LNCaP clone FGC (cell line): ENCODE measurements at regions not wholly inside any gene's neighbourhood (a gene's known extent, or its start where the extent isn't known, plus 50 kb on each side); places are given as distances from the start of the nearest gene placed in this dataset.

ENCODE experiments used
- DNase-seq: peaks from one replicate; pipeline ENCODE4 v3.0.0-alpha.2; 2011; ENCODE audit warnings: low read depth
- H3K4me3 ChIP-seq: 2 replicates; pipeline ENCODE4 v1.5.1; 2011; ENCODE audit warnings: mild to moderate bottlenecking, low read depth, low read length, control low read depth
- CTCF ChIP-seq: IDR thresholded peaks from 2 replicates; pipeline ENCODE4 v1.5.1; 2012; ENCODE audit warnings: mild to moderate bottlenecking; ENCODE audit not compliant: control insufficient read depth, insufficient read depth; ENCODE audit errors: extremely low read depth

GRCh38 chr4:36767596-36767995, 476.9 kb upstream of the NWD2 start:
- TF ChIP-seq CTCF: no peak
- no peak for DNase-seq

GRCh38 chr4:36771411-36772153, 473.0 kb upstream of the NWD2 start:
- no peak for DNase-seq
- H3K4me3 ChIP-seq: no peak overlapping the region
- no peak for TF ChIP-seq CTCF

More at GRCh38 chr4:36767596-36767995, 476.9 kb upstream of the NWD2 start:
- H3K4me3 ChIP-seq: no peak overlapping the region

GRCh38 chr4:36772154-36772516, 472.4 kb upstream of the NWD2 start:
- DNase-seq: no peak
- no peak overlapping the region for H3K4me3 ChIP-seq
- no peak for TF ChIP-seq CTCF

GRCh38 chr4:36773467-36773866, 471.1 kb upstream of the NWD2 start:
- no peak overlapping the region for H3K4me3 ChIP-seq
- no peak for DNase-seq
- TF ChIP-seq CTCF: no peak

GRCh38 chr4:36775544-36775943, 469.0 kb upstream of the NWD2 start:
- TF ChIP-seq CTCF: no peak
- no peak for DNase-seq
- H3K4me3 ChIP-seq: no peak overlapping the region

GRCh38 chr4:36779601-36780000, 464.9 kb upstream of the NWD2 start:
- H3K4me3 ChIP-seq: no peak overlapping the region
- no peak for DNase-seq
- no peak for TF ChIP-seq CTCF

- DNase-seq: no peak
These were observed 458.6 kb upstream of the NWD2 start for GRCh38 chr4:36785973-36786372.

More at GRCh38 chr4:36785973-36786372, 458.6 kb upstream of the NWD2 start:
- no peak overlapping the region for H3K4me3 ChIP-seq
- TF ChIP-seq CTCF: no peak
